OCI-LY3 (cell line): ENCODE measurements at regions not wholly inside any gene's neighbourhood (a gene's known extent, or its start where the extent isn't known, plus 50 kb on each side); places are given as distances from the start of the nearest gene placed in this dataset.

Experiments
- CTCF ChIP-seq: fragments of 200-600, 300-600 bp; sonication (generic); IDR thresholded peaks from 2 replicates; pipeline ENCODE4 v1.5.1; 2014; ENCODE audit warnings: antibody characterized with exemption, low read length, low read depth
- EZH2phosphoT487 ChIP-seq: fragments of 200-600 bp; shearing (Covaris generic); IDR thresholded peaks from 2 replicates; pipeline ENCODE4 v1.6.1; 2018; ENCODE audit warnings: antibody characterized with exemption, mixed run types, low read depth

- no peak for TF ChIP-seq CTCF
- no peak for TF ChIP-seq EZH2phosphoT487
Measured at GRCh38 chr5:67699560-67699959, 503.0 kb upstream of the CD180 start.
